ENCODE measurements at regions not wholly inside any gene's neighbourhood (a gene's known extent, or its start where the extent isn't known, plus 50 kb on each side); places are given as distances from the start of the nearest gene placed in this dataset.

DNA sequence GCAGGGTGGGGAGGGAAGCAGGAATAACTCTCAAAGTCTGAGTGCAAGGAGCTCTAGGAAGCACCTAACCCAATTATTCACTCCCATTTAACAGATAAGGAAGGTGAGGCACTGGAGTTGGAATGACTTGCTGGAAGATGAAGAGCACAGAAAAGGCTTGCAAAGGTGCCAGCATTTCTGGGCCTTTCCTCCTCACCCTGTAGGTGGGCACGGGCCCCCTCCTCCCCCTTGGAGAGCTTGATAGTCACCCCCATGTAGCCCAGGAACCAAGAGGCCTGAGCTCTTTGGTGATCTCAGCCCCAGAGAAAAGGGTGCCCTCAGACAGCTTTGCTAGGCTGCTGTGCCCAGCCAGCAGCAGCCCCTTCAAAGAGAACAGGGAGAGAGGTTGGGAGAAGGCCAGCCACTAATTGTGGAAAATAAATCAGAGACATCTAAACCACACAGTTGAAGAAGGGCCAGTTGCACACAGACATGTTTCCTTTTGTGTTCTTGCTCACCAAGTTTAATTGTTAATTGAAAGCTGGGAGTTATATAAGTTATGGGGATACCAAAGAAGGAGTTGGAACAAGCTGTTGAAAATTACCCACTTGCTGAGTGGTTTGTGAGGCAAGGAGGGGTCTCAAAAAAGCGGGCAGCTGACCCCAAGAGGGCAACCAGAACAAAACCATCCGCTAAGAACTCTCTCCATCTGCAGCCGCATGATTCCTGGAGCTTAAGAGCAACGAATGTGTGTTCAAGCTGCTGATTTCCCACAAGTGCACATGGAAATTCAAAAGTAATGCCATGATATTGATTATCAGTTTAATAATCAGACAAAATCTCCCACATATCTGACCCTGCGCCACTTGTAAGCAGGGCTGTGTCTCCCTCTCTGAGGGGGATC lies 77.0 kb downstream of the MRPL14 start:
- peak; percentile 90 for DNase-seq (ENCODE audit: low read depth)

DNA sequence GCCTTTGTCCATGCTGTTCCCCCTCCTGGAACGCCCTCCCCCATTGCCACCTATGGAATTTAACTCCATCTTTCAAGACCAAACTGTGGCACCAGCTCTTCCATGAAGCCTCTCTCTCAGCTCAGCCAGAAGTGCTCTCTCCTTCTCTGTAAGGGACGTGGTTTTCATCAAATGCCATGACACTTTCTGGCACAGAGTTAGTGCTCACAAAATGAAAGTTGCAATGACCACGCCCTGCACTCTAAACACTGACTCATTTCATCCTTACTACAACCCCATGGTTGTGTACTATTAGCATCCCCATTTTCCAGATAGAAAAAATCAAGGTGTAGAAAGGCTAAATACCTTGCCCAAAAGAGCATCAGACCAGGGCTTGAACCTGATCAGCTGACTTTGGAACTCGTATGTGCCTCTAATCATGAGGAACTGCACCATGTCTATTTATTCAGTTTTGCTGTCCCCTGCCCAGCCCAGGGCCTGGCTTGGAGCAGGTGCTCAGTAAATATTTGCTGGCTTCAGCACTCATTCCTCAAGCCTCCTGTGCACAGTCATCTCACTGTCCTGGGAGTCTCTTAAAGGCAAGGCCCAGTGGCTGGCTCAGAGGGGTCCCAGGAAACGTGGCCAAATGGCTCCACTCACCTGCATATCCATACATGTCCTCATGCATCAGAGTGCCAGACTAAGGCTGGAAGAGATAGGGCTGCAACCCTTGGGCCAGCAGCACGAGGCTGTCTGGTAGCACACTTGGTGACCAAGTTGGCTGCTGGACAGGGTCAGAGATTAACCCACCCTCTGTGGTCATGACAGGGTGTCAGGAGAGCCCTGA lies 77.9 kb downstream of the MRPL14 start:
- DNase-seq (ENCODE audit: low read depth) = peak; percentile 82

DNA sequence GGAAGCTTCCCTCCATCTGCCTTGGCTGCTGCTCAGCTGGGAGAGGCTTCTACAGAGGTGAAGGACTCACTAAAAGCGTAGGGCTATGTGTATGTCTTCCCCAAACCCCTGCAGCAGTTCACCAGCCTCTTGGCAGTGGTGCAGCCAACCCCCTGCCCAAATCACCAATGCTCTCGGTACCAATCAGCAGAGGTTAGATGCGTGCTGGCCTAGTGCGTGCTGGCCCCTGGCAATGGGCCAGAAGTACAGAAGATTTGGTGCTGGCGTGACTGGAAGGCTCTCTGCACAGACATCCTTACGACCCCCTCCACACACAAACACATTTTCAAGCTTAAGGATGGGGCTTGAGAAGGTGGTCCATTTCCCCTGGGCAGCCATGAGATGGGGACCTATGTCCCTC lies 79.0 kb downstream of the MRPL14 start:
- DNase-seq (ENCODE audit: low read depth) = no peak

- no peak for DNase-seq (ENCODE audit: low read depth)
Observed at GRCh38 chr6:44047801-44048200, 79.5 kb downstream of the MRPL14 start.

- DNase-seq (ENCODE audit: low read depth) = no peak
Observed at GRCh38 chr6:44047179-44047546, 80.1 kb downstream of the MRPL14 start.

DNA sequence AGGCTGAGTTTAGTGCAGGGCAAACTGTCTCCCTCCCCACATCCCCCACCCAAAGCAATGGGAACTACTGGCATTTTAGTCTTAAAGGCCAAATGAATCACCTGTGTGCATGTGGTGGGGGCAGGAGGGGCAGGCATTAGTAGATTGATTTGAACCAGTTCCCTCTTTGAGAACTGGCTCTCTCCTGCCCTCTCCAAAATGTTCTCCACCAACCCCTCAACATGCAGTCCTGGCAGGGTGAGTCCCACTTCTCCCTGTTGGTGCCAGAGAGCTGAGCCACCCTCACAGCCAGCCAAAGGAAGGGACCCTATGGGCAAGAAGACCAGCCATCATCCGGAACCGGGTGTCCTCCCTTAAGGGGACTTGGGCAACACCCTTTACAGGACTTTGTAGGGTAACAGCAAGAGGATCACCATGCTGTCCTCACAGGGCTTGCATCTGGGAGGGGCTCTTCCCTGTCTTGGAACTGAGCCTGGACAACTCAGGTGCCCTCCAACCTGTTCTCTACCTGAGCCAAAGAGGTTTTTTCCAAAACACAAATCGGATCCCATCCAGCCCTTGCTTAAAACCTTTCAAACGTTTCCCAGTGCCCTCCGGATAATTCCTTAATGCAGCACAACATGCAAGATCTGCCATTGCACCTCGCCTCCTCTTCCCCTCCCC lies 80.6 kb downstream of the MRPL14 start:
- DNase-seq (ENCODE audit: low read depth) = no peak

- peak; percentile 45 for DNase-seq (ENCODE audit: low read depth)
Observed at GRCh38 chr6:44045672-44046015, 81.6 kb downstream of the MRPL14 start.

DNA sequence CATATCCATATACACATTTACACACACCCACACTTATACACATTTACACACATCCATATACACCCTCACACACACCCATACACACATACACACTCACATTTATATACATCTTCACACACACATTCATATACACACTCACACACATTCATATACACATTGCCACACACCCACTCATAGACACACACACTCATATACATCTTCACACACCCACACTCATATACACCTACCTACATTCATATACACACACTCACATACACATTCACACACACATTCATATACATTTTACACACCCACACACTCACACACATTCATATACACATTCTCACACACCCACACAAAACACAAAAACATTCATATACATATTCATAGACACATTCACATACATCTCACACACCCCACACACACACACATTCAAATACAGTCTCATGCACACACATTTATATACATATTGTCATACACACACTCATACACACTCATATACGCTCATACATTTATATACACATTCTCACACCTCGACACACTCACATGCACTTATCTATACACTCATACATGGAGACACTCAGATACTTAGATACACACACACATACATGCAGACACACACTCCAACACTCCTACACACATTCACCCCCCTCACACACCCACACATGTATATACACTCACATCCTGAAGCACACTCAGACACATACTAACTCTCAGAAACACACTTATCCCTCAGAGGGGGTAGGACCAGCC lies 82.1 kb downstream of the MRPL14 start:
- DNase-seq (ENCODE audit: low read depth) = no peak

- DNase-seq (ENCODE audit: low read depth) = peak; percentile 60
Observed at GRCh38 chr6:44044154-44044539, 83.1 kb downstream of the MRPL14 start.

DNA sequence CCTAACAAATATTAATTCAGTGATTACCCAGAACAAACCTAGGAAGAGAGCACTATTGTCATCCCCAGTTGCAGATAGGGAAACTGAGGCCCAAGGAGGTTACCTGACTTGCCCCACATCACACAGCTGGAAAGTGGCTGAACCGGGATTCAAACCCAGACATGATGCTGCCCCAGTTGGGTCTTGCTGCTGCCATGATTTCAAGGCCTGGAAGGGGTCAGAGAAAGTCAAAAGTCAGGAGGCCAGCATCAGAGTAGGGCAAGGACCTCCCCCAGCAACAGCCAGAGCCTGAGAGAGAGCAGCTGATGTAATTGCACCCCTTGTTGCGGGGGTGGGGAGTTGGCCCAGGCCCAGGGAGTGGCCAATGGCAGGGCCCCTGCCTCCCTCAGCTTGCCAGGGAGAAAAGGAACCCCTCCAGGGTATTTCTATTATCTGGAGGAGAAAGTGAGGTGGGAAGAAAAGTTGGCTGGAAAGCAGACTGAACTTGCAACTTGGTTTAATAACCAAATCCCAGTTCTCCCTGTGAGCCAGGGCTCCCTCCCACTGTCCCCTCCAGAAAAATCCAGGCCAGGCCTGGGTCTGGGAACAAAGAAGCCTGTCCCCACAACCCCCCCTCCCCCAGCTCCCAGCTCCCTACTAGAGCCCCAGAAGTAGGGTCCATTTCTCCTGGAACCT lies 83.6 kb downstream of the MRPL14 start:
- DNase-seq (ENCODE audit: low read depth) = peak; percentile 80

DNA sequence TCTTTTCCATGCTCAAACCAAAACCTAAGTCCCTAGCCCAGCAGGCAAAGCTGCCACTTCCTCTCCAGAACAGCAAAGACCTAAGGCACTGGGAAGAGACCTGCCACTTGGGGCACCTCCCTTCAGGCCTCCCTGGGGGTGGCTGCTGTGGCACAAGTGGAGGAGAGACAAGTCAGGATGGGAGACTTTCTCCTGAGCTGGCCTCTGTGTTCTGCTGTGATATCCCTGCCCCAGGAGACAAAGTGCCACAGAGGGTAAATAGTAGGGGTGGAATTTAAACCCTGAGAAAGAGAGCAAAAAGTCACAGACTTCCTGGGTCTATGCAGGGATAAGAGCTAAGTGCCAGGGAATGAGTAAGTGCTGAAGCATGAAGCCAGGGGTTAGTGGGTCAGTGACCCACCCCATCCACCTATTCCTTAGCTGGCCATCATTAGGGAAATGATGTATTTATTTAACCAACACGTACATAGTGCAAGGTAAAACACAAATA lies 84.2 kb downstream of the MRPL14 start:
- peak; percentile 94 for DNase-seq (ENCODE audit: low read depth)

DNA sequence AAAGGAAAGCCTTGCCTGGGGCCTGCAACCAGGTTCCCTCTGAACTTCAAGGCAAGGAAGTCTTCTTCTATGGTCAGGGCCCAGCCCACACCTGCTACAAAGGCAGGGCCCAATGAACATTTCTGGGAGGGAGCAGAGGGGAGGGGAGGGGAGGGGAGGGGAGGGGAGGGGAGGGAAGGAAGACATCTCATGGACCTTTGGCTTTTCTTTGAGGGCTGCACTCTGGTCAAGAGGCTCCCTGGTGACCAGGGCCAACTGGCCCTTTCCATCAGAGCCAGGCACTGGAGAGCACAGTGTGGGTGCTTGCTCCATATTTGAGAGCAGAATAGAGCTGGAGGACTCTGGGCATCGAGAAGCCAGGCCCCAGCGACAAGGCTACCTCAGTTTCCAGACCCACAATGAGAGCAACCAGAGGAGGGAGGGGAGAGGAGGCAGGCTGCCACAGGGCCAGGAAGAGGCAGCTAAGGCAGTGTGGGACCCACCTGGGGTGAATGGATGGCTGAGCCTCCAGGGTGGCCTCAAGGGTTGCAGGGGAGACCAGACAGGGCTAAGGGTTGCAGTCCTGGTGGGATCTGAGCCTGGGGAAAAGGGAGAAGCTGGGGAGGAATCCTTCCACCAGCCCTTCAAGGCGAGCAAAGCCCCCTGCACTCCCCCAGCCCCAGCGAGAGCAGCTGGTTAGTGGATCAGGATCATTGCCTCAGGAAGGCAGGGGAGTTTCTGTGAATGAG lies 84.8 kb downstream of the MRPL14 start:
- peak; percentile 39 for DNase-seq (ENCODE audit: low read depth)

DNA sequence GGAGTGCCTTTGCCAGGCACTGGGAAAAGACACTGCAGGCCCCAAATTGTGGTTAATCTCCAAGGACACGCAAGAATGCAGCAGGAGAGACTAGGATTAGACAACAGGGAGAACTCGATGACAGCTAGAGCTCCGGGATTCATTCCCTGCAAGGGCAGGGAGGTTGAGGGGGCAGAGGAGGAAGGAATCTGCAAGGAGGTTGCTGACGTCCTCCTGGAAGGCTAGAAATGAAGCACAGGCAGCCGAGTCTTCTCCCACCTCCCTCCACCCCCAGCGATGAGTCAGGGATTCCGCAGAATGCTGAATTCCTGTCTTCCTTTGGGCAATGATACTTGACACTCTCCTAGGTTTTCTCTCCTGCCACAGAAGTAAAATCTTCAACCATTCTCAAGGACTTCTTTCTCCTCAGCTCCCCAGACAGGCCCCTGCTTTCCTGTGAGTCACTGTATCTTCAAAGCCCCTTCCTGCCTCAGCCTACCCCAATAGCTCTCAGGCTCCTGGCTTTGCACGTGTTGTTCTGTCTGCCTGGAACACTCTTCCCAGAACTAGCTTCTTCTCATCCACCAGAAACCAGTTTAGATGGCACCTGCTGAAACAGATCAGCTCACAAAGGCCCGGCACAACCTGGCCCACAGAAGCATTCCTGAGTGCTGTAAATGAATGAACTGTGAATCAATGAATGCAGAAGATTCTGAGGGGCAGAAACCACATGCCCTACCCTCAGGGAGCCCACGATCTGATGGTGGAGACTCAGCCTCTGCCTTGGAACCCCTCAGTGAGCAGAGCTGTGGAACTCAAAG lies 85.6 kb downstream of the MRPL14 start:
- peak; percentile 100 for DNase-seq (ENCODE audit: low read depth)

- no peak for DNase-seq (ENCODE audit: low read depth)
Observed at GRCh38 chr6:44040786-44041185, 86.5 kb downstream of the MRPL14 start.

GRCh38 chr6:44039839-44040350 lies 87.4 kb downstream of the MRPL14 start:
- no peak for DNase-seq (ENCODE audit: low read depth)

DNA sequence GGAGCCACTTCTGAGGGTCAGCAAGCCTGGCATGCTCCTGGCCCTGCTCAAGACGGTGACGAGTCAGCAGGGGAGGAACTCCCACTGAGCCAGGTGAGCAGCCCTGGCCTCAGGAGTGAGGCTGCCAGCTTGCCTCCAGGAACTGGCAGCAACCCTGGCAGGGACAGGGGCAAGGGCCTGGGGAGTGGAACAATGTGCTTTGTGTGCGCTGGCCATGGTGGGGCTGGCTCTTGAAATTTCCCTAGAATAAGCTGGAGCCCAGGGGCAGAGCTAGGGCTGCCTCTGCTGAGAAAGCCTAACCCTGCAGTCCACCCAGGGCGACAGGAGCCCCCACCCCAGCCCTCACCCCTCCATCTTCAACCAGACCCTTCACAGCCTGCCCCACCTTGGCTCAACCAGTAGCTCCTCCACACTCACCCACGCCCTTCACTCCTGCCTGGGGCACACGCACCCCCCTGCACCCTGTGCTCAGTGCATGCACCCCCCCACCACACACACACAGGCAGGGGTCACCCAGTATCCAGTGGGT lies 88.0 kb downstream of the MRPL14 start:
- DNase-seq (ENCODE audit: low read depth) = no peak

DNA sequence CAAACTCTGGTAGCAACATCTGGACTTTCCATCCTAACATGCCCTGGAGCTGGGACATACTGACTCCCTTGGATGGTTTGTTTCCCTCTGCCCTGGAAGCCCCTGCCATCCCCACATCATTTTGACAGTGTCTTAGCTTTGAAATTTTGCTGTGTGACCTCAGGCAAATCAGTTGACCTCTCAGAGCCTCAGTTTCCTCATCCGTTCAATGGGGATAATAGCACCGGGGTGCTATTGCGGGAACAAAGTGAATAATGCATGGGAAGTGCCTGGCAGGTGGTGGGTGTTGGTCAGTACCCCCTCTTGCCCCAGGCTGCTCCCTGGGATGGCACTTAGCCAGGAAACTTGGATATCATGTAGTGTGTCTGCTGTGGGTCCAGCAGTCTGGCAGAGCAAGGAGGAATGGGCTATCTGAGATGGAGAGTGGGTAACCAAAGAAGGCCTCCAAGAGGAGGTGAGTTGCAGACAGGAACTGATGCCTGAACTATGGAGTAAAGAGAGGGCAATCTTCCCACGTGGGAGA lies 88.6 kb downstream of the MRPL14 start:
- DNase-seq (ENCODE audit: low read depth) = no peak

GRCh38 chr6:44037847-44038542 lies 89.3 kb downstream of the MRPL14 start:
- no peak for DNase-seq (ENCODE audit: low read depth)

All from M059J (cell line).